Peyer's patch (tissue), 4 donors: ENCODE measurements at regions not wholly inside any gene's neighbourhood (a gene's known extent, or its start where the extent isn't known, plus 50 kb on each side); places are given as distances from the start of the nearest gene placed in this dataset.
A peak's percentile ranks its signal among the peaks of the same experiment; 100 is the strongest.

Experiments
- POLR2A ChIP-seq, 2 donors: fragments of 450-650 bp; IDR thresholded peaks; one replicate each; pipeline ENCODE4 v1.5.1; 2017; ENCODE audit warnings: antibody characterized with exemption in 2 of 2, mild to moderate bottlenecking in 2 of 2, moderate library complexity in 2 of 2
- TF ChIP-seq, protein P1 (sequence below), 6 experiments: fragments of 450-650 bp in 4 of 6; fragments of 200-600 bp in 2 of 6; sonication (generic) in 1 of 6; IDR thresholded peaks; one replicate each; pipeline ENCODE4 v1.5.1; 2017 to 2019; ENCODE audit warnings: antibody characterized with exemption in 6 of 6, mild to moderate bottlenecking in 3 of 6, moderate library complexity in 1 of 6

DNA sequence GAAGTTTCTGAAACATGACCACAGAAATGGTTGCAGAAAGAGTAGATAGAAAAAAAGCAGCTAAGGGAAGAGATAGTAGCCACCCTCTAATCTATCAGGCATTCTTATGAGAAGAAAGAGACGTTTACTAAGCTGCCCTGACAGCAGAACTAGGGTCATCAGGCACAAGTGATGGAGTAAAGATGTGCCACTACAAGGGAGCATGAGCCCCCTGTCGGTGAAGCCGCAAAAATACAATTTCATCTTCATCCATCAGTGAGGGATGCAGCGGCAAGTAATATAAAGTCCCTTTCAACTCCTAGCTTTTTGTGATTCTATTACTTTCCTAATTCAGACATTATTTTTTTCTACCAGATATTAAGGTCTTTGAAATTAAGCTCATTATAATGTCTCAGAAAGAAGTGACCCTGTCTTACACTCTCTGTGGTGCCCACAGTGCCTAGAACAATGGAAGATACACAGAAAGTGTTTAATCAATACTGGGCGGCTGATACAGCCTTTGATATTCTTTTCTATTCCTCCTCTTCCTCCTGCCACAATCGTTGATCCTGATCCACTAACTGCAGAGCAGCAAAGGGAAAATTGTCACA is 651.6 kb downstream of the NTRK3 start:
- TF ChIP-seq POLR2A (IDR thresholded peaks at IDR 0.05), result no peak
- TF ChIP-seq, protein P1, sequence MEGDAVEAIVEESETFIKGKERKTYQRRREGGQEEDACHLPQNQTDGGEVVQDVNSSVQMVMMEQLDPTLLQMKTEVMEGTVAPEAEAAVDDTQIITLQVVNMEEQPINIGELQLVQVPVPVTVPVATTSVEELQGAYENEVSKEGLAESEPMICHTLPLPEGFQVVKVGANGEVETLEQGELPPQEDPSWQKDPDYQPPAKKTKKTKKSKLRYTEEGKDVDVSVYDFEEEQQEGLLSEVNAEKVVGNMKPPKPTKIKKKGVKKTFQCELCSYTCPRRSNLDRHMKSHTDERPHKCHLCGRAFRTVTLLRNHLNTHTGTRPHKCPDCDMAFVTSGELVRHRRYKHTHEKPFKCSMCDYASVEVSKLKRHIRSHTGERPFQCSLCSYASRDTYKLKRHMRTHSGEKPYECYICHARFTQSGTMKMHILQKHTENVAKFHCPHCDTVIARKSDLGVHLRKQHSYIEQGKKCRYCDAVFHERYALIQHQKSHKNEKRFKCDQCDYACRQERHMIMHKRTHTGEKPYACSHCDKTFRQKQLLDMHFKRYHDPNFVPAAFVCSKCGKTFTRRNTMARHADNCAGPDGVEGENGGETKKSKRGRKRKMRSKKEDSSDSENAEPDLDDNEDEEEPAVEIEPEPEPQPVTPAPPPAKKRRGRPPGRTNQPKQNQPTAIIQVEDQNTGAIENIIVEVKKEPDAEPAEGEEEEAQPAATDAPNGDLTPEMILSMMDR (IDR thresholded peaks at IDR 0.05), result peak in 4 of 6 experiments; percentile 19 to 46 (median 38)
